HepG2 (cell line): ENCODE measurements at regions not wholly inside any gene's neighbourhood (a gene's known extent, or its start where the extent isn't known, plus 50 kb on each side); places are given as distances from the start of the nearest gene placed in this dataset.

Source experiments
- ATAC-seq: fragments of 200-7000 bp; cut with Tn5 transposase; 3 replicates; pipeline ENCODE4 v1.9.1; 2020; ENCODE audit warnings: mild to moderate bottlenecking, moderate library complexity
- BruUV-seq: library from RNA; stranded (reverse); fragments of 400-500 nt; replicated peaks from 2 replicates; lab custom pipeline; 2021; lab: Mats Ljungman, UMichigan
- CTCF ChIA-PET: fragments of 300-600 bp; formaldehyde crosslinking; extraction: SDS; loops from one replicate; lab custom pipeline; 2021; ENCODE audit warnings: low total read pairs, inconsistent platforms, low intra/inter-chr PET ratio; lab: Yijun Ruan, JAX
- POLR2A ChIA-PET: fragments of 350-600 bp; sonication (Branson Sonifier 250); formaldehyde crosslinking; loops from one replicate; lab custom pipeline; 2020; ENCODE audit warnings: antibody characterized with exemption, inconsistent platforms; lab: Yijun Ruan, JAX
- DNase-seq: peaks from one replicate; pipeline ENCODE4 v3.0.0-alpha.2; 2015; ENCODE audit warnings: low spot score
- FAIRE-seq: peaks from 3 replicates; lab custom pipeline; 2011; peaks lifted over from hg19 to GRCh38; lab: Jason Lieb, UNC
- H2AFZ ChIP-seq: one replicate; pipeline ENCODE4 v1.6.1; 2011; ENCODE audit warnings: low read length, inconsistent platforms
- H3K27ac ChIP-seq: fragments of 300-600 bp; 3 replicates; pipeline ENCODE4 v1.8.0; 2011; ENCODE audit warnings: mixed run types, mild to moderate bottlenecking, mixed read lengths, low read length, inconsistent platforms; ENCODE audit not compliant: insufficient read depth; ENCODE audit errors: extremely low read length
- H3K27me3 ChIP-seq, 2 experiments: fragments of 200-600 bp in 1 of 2; 2 replicates in 1 of 2; 3 replicates in 1 of 2; pipeline versions ENCODE4 v1.6.0 to v1.8.0; 2011; ENCODE audit warnings: low read length in 2 of 2, mild to moderate bottlenecking in 2 of 2, moderate library complexity in 2 of 2, inconsistent platforms in 1 of 2; ENCODE audit not compliant: insufficient read depth in 2 of 2, control insufficient read depth in 1 of 2
- H3K36me3 ChIP-seq, 2 experiments: fragments of 200-600 bp in 1 of 2; replicated peaks in 1 of 2; 2 replicates in 1 of 2; 3 replicates in 1 of 2; pipeline versions ENCODE4 v1.5.1 to v1.8.0; 2011; ENCODE audit warnings: low read length in 2 of 2, inconsistent platforms in 1 of 2; ENCODE audit not compliant: insufficient read depth in 2 of 2, control insufficient read depth in 1 of 2
- H3K4me1 ChIP-seq: 2 replicates; pipeline ENCODE4 v1.5.1; 2012; ENCODE audit warnings: low read length, inconsistent platforms; ENCODE audit not compliant: insufficient read depth
- H3K4me2 ChIP-seq: 2 replicates; pipeline ENCODE4 v1.6.0; 2011; ENCODE audit warnings: low read depth, low read length, inconsistent platforms
- H3K4me3 ChIP-seq, 3 experiments: fragments of 200-600 bp in 1 of 3; sonication (generic), shearing (Covaris generic) in 1 of 3; replicated peaks in 1 of 3; 2 replicates each; pipeline ENCODE4 v1.5.1; 2011 to 2016; ENCODE audit warnings: low read length in 3 of 3, inconsistent platforms in 2 of 3, low read depth in 2 of 3, mild to moderate bottlenecking in 2 of 3, control low read depth in 1 of 3, mixed read lengths in 1 of 3; ENCODE audit not compliant: insufficient read depth in 1 of 3
- H3K79me2 ChIP-seq: one replicate; pipeline ENCODE4 v1.6.1; 2011; ENCODE audit warnings: low read length, inconsistent platforms; ENCODE audit not compliant: insufficient read depth
- H3K9ac ChIP-seq: 2 replicates; pipeline ENCODE4 v1.6.0; 2011; ENCODE audit warnings: mild to moderate bottlenecking, low read depth, low read length, inconsistent platforms; ENCODE audit not compliant: insufficient read depth
- H3K9me3 ChIP-seq: 2 replicates; pipeline ENCODE4 v1.5.1; 2012; ENCODE audit warnings: mild to moderate bottlenecking, low read length
- H4K20me1 ChIP-seq: 2 replicates; pipeline ENCODE4 v1.6.0; 2011; ENCODE audit warnings: inconsistent platforms, mild to moderate bottlenecking, low read length, moderate library complexity; ENCODE audit not compliant: insufficient read depth
- FLYWCH1 ChIP-seq: sonication (generic); formaldehyde crosslinking; IDR thresholded peaks from 2 replicates; pipeline ENCODE4 v1.8.1; 2023; ENCODE audit warnings: mild to moderate bottlenecking, missing genetic modification reagents
- HDAC6 ChIP-seq: fragments of 200-600 bp; sonication (generic); IDR thresholded peaks from 2 replicates; pipeline ENCODE4 v1.7.0; 2017; ENCODE audit warnings: mild to moderate bottlenecking, antibody characterized with exemption, low read length, low read depth
- JUNB ChIP-seq: sonication (generic); formaldehyde crosslinking; IDR thresholded peaks from 2 replicates; pipeline ENCODE4 v1.8.0; 2022; ENCODE audit warnings: missing genetic modification reagents, mild to moderate bottlenecking, borderline replicate concordance
- SALL2 ChIP-seq: sonication (generic); formaldehyde crosslinking; IDR thresholded peaks from 2 replicates; pipeline ENCODE4 v1.8.1; 2023; ENCODE audit warnings: mild to moderate bottlenecking, missing genetic modification reagents, inconsistent platforms
- ZNF274 ChIP-seq: sonication (generic); formaldehyde crosslinking; IDR thresholded peaks from 2 replicates; pipeline ENCODE4 v1.5.1; 2020; ENCODE audit warnings: mild to moderate bottlenecking, missing genetic modification reagents
- ZNF44 ChIP-seq: sonication (generic); formaldehyde crosslinking; IDR thresholded peaks from 2 replicates; pipeline ENCODE4 v1.5.1; 2020; ENCODE audit warnings: mild to moderate bottlenecking, missing genetic modification reagents
- ZNF441 ChIP-seq: sonication (generic); formaldehyde crosslinking; IDR thresholded peaks from 2 replicates; pipeline ENCODE4 v1.7.0; 2021; ENCODE audit warnings: missing genetic modification reagents, borderline replicate concordance
- ZNF598 ChIP-seq: sonication (generic); formaldehyde crosslinking; IDR thresholded peaks from 2 replicates; pipeline ENCODE4 v1.5.1; 2020; ENCODE audit warnings: mild to moderate bottlenecking, missing genetic modification reagents, borderline replicate concordance
- WGBS: methylation state at CpG from one replicate; pipeline ENCODE4 v1.1.6; 2017; ENCODE audit warnings: low lambda C conversion rate; 5-methylcytosine and 5-hydroxymethylcytosine counted together
- in situ Hi-C: cut with HindIII; loops from 2 replicates; pipeline ENCODE4 v1.10.0; 2017; ENCODE audit warnings: low pct_unique_long_range_greater_than_20kb; ENCODE audit not compliant: extremely low pct_ligation_motif_present
- intact Hi-C: fragments of 100-400 bp; cut with micrococcal nuclease; formaldehyde crosslinking; loops from one replicate; pipeline ENCODE4 v1.10.0; 2022; ENCODE audit not compliant: unreplicated experiment
- TF ChIP-seq, protein P1 (sequence below): sonication (generic); formaldehyde crosslinking; IDR thresholded peaks from one replicate; pipeline ENCODE4 v1.5.1; 2020; ENCODE audit warnings: mild to moderate bottlenecking, missing genetic modification reagents; ENCODE audit errors: not compliant biosample characterization

GRCh38 chr4:129570326-129570725, 474.4 kb downstream of the C4orf33 start:
- in situ Hi-C loops (no loop called here), intact Hi-C loops (no loop called here)
- no peak for DNase-seq
- Histone ChIP-seq H3K9ac (no peak overlapping the region), H3K9me3 (no peaks in the 10 kb centered on the region), H4K20me1 (no peaks in the 10 kb centered on the region), H3K4me2 (no peak overlapping the region), H3K79me2 (no peaks in the 10 kb centered on the region), H3K27me3 (no peaks in the 10 kb centered on the region), H3K27ac (no peak overlapping the region), H3K4me1 (no peaks in the 10 kb centered on the region), H2AFZ (no peak overlapping the region), H3K36me3 (no peaks in the 10 kb centered on the region), H3K4me3 (no peak overlapping the region)
- ATAC-seq = no peak
- no peak for FAIRE-seq
- CTCF ChIA-PET = no interaction called here
- TF ChIP-seq JUNB (CRISPR knock-in tag) (no peak), ZNF441 (CRISPR knock-in tag) (no peak), FLYWCH1 (CRISPR knock-in tag) (no peak)
- POLR2A ChIA-PET = no interaction called here
- no TSS peak for BruUV-seq

DNA sequence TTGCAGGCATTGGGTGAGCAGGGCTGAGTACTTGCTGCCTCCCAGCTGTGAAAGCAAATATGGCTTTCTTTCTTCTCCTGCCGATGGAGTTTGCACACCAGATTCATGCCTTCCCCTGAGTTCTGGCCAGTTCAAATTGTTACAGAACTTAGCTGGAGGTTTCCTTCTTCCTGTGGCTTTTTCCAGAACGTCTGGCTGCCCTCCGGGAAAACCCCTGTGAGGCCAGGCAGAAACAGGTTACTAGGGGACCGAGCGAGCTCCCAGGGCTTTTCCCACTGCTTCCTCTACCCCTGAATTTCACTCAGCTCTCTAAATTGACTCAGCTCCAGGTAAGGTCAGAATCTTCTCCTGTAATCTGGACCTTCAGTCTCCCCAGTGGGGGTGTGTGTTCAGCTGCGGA, 482.4 kb downstream of the C4orf33 start:
- POLR2A ChIA-PET = no interaction called here
- TF ChIP-seq ZNF598 (CRISPR knock-in tag) (no peak), HDAC6 (no peak), ZNF44 (CRISPR knock-in tag) (no peak), SALL2 (CRISPR knock-in tag) (no peak), ZNF274 (no peak)
- TF ChIP-seq, protein P1, sequence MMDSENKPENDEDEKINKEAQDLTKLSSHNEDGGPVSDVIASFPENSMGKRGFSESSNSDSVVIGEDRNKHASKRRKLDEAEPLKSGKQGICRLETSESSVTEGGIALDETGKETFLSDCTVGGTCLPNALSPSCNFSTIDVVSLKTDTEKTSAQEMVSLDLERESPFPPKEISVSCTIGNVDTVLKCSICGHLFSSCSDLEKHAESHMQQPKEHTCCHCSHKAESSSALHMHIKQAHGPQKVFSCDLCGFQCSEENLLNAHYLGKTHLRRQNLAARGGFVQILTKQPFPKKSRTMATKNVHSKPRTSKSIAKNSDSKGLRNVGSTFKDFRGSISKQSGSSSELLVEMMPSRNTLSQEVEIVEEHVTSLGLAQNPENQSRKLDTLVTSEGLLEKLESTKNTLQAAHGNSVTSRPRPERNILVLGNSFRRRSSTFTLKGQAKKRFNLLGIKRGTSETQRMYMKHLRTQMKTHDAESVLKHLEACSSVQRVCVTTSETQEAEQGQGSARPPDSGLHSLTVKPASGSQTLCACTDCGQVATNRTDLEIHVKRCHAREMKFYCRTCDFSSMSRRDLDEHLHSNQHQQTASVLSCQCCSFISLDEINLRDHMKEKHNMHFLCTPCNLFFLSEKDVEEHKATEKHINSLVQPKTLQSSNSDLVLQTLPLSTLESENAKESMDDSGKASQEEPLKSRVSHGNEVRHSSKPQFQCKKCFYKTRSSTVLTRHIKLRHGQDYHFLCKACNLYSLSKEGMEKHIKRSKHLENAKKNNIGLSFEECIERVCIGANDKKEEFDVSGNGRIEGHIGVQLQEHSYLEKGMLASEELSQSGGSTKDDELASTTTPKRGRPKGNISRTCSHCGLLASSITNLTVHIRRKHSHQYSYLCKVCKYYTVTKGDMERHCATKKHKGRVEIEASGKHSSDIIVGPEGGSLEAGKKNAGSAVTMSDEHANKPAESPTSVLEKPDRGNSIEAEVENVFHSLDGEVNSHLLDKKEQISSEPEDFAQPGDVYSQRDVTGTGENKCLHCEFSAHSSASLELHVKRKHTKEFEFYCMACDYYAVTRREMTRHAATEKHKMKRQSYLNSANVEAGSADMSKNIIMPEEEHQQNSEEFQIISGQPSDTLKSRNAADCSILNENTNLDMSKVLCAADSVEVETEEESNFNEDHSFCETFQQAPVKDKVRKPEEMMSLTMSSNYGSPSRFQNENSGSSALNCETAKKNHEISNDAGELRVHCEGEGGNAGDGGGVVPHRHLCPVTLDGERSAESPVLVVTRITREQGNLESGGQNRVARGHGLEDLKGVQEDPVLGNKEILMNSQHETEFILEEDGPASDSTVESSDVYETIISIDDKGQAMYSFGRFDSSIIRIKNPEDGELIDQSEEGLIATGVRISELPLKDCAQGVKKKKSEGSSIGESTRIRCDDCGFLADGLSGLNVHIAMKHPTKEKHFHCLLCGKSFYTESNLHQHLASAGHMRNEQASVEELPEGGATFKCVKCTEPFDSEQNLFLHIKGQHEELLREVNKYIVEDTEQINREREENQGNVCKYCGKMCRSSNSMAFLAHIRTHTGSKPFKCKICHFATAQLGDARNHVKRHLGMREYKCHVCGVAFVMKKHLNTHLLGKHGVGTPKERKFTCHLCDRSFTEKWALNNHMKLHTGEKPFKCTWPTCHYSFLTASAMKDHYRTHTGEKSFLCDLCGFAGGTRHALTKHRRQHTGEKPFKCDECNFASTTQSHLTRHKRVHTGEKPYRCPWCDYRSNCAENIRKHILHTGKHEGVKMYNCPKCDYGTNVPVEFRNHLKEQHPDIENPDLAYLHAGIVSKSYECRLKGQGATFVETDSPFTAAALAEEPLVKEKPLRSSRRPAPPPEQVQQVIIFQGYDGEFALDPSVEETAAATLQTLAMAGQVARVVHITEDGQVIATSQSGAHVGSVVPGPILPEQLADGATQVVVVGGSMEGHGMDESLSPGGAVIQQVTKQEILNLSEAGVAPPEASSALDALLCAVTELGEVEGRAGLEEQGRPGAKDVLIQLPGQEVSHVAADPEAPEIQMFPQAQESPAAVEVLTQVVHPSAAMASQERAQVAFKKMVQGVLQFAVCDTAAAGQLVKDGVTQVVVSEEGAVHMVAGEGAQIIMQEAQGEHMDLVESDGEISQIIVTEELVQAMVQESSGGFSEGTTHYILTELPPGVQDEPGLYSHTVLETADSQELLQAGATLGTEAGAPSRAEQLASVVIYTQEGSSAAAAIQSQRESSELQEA = no peak

More for the DNA sequence above, 482.4 kb downstream of the C4orf33 start:
- in situ Hi-C loops = no loop called here
- Histone ChIP-seq H3K9ac (no peak overlapping the region), H3K27ac (no peak overlapping the region), H3K9me3 (no peaks in the 10 kb centered on the region), H3K36me3 (no peaks in the 10 kb centered on the region), H3K27me3 (no peaks in the 10 kb centered on the region), H4K20me1 (no peaks in the 10 kb centered on the region), H3K4me1 (no peaks in the 10 kb centered on the region), H3K4me2 (no peak overlapping the region), H2AFZ (no peak overlapping the region), H3K79me2 (no peaks in the 10 kb centered on the region), H3K4me3 (no peak overlapping the region)
- no peak for DNase-seq
- no peak for FAIRE-seq
- intact Hi-C loops = no loop called here
- 26% methylated on average over 6 of the region's 6 CpGs for WGBS
- CTCF ChIA-PET = no interaction called here
- no TSS peak for BruUV-seq
- ATAC-seq = no peak
